Ascending aorta (tissue), 2 donors: ENCODE measurements at regions not wholly inside any gene's neighbourhood (a gene's known extent, or its start where the extent isn't known, plus 50 kb on each side); places are given as distances from the start of the nearest gene placed in this dataset.

Experiments used
- DNase-seq, 2 donors: peaks; one replicate each; pipeline ENCODE4 v3.0.0-alpha.2; 2019; ENCODE audit warnings: low spot score in 2 of 2
- H3K27ac ChIP-seq, 2 donors: fragments of 200-600 bp; sonication (generic); one replicate each; pipeline ENCODE4 v1.5.1; 2016 to 2017; ENCODE audit warnings: mild to moderate bottlenecking in 1 of 2
- H3K27me3 ChIP-seq: fragments of 200-600 bp; sonication (generic); one replicate; pipeline ENCODE4 v1.5.1; 2017
- H3K36me3 ChIP-seq, 2 donors: fragments of 200-600 bp; sonication (generic); one replicate each; pipeline ENCODE4 v1.5.1; 2016
- H3K4me1 ChIP-seq, 2 donors: fragments of 200-600 bp; sonication (generic); one replicate each; pipeline ENCODE4 v1.5.1; 2016 to 2017; ENCODE audit warnings: mild to moderate bottlenecking in 1 of 2
- H3K4me3 ChIP-seq, 2 donors: fragments of 200-600 bp; sonication (generic); one replicate each; pipeline ENCODE4 v1.5.1; 2016 to 2017; ENCODE audit warnings: mild to moderate bottlenecking in 1 of 2
- H3K9me3 ChIP-seq, 2 donors: fragments of 200-600 bp; sonication (generic); one replicate each; pipeline ENCODE4 v1.5.1; 2016
- intact Hi-C: fragments of 100-400 bp; cut with DNase I; formaldehyde crosslinking; loops from one replicate; pipeline ENCODE4 v1.15.1; 2023
- TF ChIP-seq, protein P1 (sequence below), 3 experiments: fragments of 200-600 bp in 2 of 3; fragments of 450-650 bp in 1 of 3; sonication (generic) in 2 of 3; IDR thresholded peaks; one replicate each; pipeline ENCODE4 v1.5.1; 2016 to 2019; ENCODE audit warnings: antibody characterized with exemption in 3 of 3, mild to moderate bottlenecking in 1 of 3, moderate library complexity in 1 of 3

DNA sequence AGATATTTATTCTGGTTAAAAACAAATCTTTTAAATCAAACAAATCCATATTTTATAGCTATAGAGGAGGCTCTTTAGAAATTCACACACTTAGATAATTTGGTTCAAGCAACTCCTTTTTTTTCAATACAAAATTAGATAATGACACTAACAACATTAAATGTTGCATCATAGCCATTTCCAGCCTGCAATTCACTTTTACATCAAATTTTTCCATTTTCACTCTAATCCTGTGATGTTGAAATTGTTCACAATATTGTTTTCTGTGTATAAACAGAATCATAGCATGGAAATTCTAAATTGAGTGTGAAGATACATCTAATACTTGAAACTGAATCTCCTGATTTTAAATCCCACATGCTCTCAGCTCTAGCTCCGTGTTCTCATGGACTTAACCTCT is 482.6 kb downstream of the INHBA start:
- no peaks in the 10 kb centered on the region for H3K9me3 ChIP-seq
- DNase-seq, result no peak
- intact Hi-C loops, result no loop called here
- no peaks in the 10 kb centered on the region for H3K27me3 ChIP-seq
- H3K27ac ChIP-seq, result no peak overlapping the region
- H3K4me3 ChIP-seq, result no peak overlapping the region
- H3K4me1 ChIP-seq, result no peaks in the 10 kb centered on the region
- TF ChIP-seq, protein P1, sequence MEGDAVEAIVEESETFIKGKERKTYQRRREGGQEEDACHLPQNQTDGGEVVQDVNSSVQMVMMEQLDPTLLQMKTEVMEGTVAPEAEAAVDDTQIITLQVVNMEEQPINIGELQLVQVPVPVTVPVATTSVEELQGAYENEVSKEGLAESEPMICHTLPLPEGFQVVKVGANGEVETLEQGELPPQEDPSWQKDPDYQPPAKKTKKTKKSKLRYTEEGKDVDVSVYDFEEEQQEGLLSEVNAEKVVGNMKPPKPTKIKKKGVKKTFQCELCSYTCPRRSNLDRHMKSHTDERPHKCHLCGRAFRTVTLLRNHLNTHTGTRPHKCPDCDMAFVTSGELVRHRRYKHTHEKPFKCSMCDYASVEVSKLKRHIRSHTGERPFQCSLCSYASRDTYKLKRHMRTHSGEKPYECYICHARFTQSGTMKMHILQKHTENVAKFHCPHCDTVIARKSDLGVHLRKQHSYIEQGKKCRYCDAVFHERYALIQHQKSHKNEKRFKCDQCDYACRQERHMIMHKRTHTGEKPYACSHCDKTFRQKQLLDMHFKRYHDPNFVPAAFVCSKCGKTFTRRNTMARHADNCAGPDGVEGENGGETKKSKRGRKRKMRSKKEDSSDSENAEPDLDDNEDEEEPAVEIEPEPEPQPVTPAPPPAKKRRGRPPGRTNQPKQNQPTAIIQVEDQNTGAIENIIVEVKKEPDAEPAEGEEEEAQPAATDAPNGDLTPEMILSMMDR (IDR thresholded peaks at IDR 0.05), result no peak
- H3K36me3 ChIP-seq, result no peaks in the 10 kb centered on the region

DNA sequence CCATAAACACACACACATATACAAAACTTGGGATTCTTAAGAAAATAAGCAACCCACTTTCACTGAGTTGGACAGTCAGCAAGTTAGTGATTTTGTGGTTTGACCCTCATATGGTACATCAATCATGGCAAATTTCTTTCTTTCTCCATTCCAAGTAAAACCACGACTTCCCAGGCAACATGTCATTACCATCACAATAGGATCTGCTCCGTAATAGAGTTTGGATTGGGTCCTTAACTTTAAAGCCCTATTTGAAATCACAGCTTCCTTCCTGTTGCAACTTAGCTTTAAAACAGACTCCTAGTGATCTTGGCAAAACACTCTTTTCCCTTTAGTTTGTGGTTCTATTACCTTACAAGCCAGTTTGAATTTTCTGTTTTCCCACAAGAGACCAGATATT is 483.6 kb downstream of the INHBA start:
- H3K9me3 ChIP-seq, result no peaks in the 10 kb centered on the region
- H3K4me1 ChIP-seq, result no peaks in the 10 kb centered on the region
- H3K4me3 ChIP-seq, result no peak overlapping the region
- H3K36me3 ChIP-seq, result no peaks in the 10 kb centered on the region
- no peak for DNase-seq
- intact Hi-C loops, result no loop called here
- no peaks in the 10 kb centered on the region for H3K27me3 ChIP-seq
- TF ChIP-seq, protein P1 (IDR thresholded peaks at IDR 0.05), result no peak
- H3K27ac ChIP-seq, result no peak overlapping the region

DNA sequence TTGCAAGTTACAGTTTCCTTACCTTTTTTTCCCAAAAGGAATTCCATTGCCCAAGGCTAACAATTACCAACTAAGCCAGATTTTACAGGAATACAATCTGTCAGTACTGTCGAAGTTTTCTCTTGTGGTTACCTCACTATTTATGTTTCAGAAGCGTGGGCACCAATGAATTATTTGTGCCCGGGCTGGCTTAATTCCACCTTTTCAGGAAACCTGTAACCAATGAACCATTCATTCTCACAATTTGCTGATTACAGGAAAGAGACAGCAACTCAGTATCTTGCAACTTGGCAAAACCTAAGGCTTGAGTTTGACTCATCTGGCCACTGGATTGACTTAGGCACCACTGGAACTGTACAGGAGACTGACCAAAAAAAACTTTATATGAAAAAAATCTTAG is 485.6 kb downstream of the INHBA start:
- Histone ChIP-seq H3K4me1 (no peaks in the 10 kb centered on the region), H3K27ac (no peak overlapping the region), H3K9me3 (no peaks in the 10 kb centered on the region), H3K27me3 (no peaks in the 10 kb centered on the region), H3K36me3 (no peaks in the 10 kb centered on the region), H3K4me3 (no peak overlapping the region)
- intact Hi-C loops, result no loop called here
- TF ChIP-seq, protein P1 (IDR thresholded peaks at IDR 0.05), result no peak
- no peak for DNase-seq

DNA sequence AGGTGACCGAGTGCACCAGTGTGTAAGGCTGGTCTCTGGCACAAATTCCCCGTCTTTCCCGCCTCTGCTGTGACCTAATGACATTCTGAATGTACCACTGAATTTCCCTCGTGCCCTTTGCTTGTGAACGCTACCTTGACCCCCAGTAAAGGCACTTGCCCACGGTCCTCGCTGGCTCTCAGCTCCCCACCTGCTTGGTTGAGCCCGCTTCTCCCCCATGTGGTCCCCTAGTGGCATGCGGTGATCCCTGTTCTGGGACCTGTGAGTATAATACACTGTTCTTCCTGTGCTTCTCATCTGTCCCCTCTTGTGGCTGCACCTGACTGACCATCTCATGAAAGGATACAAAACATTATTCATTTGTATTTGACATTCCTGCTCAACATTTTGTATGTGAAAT is 495.7 kb downstream of the INHBA start:
- Histone ChIP-seq H3K9me3 (no peaks in the 10 kb centered on the region), H3K36me3 (no peaks in the 10 kb centered on the region), H3K27ac (no peak overlapping the region), H3K4me1 (no peaks in the 10 kb centered on the region), H3K4me3 (no peak overlapping the region), H3K27me3 (no peaks in the 10 kb centered on the region)
- intact Hi-C loops, result no loop called here
- DNase-seq, result no peak
- TF ChIP-seq, protein P1 (IDR thresholded peaks at IDR 0.05), result no peak

DNA sequence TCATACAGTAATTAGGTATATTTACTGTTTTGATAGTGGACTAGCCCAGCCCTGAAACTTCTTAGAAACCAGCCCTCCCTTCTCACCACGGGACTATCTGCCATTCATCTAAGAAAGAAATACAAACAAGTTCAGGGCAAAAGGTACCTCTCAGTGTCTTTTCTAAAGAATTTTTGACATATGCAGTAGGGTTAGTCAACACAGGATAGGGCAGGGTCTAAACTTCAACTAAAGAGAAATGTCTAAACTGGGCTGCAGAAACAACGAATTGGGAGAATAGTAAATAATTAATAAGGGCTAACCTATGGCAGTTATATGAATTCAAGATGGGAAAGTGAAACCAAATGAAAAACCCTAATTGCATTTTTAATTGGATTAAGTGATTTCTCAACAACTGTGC is 496.6 kb downstream of the INHBA start:
- H3K27me3 ChIP-seq, result no peaks in the 10 kb centered on the region
- TF ChIP-seq, protein P1 (IDR thresholded peaks at IDR 0.05), result no peak
- no peaks in the 10 kb centered on the region for H3K36me3 ChIP-seq
- no peaks in the 10 kb centered on the region for H3K9me3 ChIP-seq
- intact Hi-C loops, result no loop called here
- no peak for DNase-seq
- no peak overlapping the region for H3K27ac ChIP-seq
- H3K4me1 ChIP-seq, result no peaks in the 10 kb centered on the region
- H3K4me3 ChIP-seq, result no peak overlapping the region

DNA sequence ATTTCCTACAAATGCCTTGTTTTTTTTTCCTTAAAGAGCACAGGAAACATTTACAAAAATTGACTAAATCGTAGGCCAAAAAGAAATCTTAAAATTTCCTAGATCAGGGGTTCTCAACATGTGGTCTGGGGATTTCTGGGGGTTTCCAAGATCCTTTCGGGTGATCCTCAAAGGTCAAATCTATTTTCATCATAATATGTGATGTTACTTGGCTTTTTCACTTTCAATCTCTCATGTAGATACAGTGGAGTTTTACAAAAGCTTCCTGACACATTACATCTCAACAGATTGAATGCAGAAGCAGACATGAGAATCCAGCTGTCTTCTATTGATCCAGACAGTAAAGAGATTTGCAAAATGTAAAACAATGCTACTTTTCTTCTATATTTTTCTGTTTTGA is 497.3 kb downstream of the INHBA start:
- H3K27ac ChIP-seq, result no peak overlapping the region
- H3K36me3 ChIP-seq, result no peaks in the 10 kb centered on the region
- TF ChIP-seq, protein P1 (IDR thresholded peaks at IDR 0.05), result no peak
- DNase-seq, result no peak
- no peaks in the 10 kb centered on the region for H3K27me3 ChIP-seq
- H3K4me1 ChIP-seq, result no peaks in the 10 kb centered on the region
- intact Hi-C loops, result no loop called here
- no peaks in the 10 kb centered on the region for H3K9me3 ChIP-seq
- no peak overlapping the region for H3K4me3 ChIP-seq
